GM18519 (cell line): ENCODE measurements at regions not wholly inside any gene's neighbourhood (a gene's known extent, or its start where the extent isn't known, plus 50 kb on each side); places are given as distances from the start of the nearest gene placed in this dataset.
A peak's percentile ranks its signal among the peaks of the same experiment; 100 is the strongest.
"Not testable (repeated sequence)": the region's sequence is repeated elsewhere in the genome, so short reads cannot be mapped to it uniquely, and the experiment has no call there.

Source experiments
- ATAC-seq: cut with Tn5 transposase; IDR thresholded peaks from one replicate; pipeline ENCODE4 v1.9.1; 2021; ENCODE audit warnings: mild to moderate bottlenecking, moderate library complexity; ENCODE audit not compliant: unreplicated experiment, low FRiP score

DNA sequence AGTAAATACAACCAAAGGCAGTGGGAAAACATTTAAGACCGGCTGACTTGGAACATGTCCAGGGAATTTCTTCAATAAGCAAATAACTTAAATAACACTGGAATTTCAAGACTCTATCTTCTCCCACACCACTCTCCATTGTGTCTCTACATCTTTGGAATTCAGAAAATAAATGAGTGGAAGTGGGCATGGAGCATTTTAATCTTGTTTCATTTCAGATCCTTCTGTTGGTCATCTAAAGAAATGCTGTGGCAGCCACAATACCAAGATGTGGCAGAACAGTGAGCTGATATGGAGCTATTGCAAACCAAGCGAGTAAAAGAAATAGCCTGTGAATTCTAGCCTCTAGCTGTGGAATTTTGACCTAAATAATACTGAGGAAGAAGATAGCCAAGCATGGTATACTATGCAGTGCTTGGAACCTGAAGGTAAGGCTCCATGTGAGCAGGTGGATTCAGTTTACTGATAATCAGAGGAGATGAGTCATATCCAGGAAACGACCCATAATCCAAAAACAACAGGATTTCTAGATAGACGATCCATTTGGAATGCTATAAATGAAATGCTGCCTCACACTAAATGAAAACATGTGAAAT is 157.1 kb upstream of the SCN7A start:
- ATAC-seq: no peak

DNA sequence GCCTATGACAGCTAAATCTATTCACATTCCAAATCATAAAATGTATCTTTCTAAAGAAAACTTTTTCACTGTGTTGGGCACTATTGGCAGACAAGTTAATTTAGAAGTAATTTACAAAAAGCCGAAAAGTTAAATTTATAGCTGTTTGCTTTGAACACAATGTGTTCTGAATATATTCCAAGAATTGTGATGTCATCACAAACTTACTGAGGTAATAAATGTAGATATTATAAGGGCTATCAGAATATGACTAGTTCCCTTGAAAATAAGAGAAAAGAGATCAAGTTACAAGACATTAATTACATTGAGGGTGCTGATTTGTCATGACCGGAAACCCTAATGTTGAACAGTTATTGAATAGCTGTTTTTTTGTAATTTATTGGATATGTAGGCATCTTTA is 153.9 kb upstream of the SCN7A start:
- ATAC-seq: no peak

DNA sequence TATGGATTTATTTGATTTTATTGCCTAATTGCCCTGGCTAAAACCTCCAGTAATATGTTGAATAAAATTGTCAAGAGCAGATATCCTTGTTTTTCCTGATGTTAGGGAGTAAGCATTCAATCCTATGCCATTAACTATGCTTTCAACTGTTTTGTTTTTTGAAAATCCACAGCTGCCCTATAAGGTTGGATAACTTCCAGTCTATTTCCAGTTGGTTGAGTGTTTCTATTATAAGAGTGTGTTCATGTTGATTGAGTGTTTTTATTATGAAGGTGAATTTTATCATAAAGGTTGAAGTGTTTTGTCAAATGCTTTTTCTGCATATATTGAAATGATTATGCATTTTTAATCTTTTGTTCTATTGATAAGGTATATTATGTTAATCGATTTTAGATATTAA is 149.9 kb upstream of the SCN7A start:
- no peak for ATAC-seq

DNA sequence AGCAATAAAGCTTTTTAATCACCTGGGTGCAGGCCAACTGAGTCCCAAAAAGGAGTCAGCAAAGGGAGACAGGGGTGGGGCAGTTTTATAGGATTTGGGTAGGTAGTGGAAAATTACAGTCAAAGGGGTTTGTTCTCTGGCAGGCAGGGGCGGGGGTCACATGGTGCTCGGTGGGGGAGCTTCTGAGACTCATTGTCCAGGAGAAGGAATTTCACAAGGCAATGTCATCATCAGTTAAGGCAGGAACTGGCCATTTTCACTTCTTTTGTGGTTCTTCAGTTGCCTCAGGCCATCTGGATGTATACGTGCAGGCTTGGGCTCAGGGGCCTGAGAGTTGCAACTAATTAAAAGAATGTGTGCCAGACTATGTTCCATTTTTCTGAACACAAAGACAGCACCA is 147.5 kb upstream of the SCN7A start:
- not testable (repeated sequence) for ATAC-seq

DNA sequence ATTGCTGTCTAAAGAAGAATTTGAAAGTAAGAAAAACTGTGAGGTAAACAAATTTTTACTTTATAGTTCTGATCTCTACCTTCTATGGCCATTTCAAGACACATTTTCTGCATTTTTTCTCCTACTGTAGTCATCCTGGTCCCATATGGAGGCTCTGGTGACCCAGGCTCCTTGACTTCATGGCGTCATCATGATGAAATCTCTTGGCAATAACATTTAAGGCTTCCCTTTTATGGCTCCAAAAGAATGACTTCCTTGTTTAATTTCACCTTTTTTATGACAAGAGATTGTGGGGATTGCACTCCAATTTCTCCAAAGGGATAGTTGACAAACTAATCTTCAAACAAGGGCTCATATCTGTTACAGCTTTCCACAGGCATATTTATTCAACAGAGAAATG is 143.0 kb upstream of the SCN7A start:
- no peak for ATAC-seq

DNA sequence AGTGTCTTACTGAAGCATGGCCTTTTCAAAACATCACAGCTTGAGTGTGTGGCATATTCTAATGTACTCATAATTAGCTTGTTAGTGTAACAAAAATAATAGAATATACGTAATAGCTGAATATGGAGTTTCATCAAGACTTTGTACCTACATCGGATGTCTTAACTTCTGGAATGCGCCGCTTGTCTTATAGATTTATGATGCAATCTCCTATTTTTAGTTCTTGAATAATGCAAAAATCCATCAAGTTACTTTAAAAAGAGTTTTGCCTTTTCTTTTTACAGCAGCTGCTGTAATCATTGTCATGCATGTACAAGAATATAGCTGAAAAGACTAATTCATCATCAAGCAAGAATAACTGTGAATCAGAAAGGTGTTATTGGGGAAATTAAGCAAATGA is 140.7 kb upstream of the SCN7A start:
- ATAC-seq: no peak

DNA sequence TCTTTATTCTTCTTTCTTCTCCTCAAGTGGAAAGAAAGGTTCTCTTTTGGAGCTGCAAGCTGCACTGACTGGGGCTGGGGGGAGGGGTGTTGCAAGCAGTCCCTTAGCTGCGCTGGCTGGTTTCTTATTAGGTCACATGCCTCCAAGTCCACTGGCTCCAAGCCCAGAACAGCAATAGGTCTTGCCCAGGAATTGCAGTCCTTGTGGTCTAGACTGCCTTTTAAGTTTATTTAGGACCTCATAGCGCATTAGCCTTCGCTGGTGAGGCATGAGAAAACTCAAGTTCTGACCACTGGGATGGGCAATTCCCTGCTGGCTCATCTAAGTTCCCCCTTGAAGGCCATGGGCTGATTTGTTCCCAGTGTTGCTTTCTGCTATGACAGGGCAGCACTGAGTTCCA is 138.6 kb upstream of the SCN7A start:
- ATAC-seq: no peak

DNA sequence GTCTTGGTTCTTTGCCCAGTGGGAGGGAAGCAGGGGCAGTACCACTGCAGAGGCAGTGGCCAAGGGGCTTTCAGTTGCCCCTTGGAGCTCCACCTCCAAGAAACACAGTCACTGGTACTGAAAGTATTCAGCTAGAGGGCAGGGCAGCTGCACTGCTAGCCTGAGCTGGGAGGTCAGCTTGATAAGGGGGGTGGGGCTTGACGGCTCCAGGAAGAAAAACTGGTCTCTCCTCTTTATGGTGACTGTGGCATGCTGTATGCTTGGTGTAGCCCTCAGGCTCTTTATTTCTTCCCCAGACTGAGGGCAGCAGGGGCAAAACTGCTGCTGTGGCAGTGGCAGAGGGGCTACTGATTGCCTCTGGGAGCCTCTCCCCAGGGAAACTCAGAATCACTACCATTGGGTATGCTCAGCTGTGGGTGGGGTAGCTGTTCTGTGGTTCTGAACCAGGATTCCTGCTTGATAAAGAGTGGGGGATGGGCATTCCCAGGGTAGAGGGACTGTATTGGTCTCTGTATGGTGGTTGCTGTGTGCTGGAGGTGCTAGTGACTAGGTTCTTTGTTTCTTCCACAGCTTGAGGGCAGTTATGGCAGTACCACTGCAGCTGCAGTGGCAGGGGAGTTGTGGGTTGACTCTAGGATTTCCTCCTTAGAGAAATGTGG is 134.6 kb upstream of the SCN7A start:
- no peak for ATAC-seq

DNA sequence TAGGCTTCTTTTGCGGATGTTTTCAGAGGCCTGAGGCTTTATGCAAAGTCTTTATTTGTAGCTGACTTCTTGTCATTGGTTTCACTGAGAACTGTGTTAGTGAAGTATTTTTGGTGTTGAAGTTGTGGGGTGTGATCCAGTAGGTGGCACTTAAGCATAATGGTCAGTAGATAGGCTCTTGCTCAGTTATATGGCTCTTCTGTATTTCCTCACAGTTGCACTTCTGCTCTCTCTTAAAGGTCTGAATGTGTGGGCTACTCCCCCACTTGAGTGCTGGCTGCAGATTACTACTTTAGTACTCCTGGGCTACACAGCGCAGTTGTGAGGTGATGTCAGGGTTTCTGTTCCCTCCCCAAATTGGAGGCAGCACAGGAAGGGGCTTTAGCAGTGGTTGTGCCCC is 133.8 kb upstream of the SCN7A start:
- ATAC-seq: peak; percentile 81

DNA sequence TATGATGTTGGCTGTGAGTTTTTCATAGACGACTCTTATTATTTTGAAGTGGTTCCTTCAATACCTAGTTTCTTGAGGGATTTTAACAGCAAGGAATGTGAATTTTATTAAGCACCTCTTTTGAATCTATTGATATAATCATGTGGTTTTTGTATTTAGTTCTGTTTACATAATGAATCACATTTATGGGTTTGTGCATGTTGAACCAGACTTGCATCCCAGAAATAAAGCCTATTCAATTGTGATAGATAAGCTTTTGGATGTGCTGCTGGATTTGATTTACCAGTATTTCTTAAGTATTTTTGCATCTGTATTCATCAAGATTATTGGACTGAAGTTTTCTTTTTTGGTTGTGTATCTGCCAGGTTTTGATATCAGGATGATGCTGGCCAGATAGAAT is 131.6 kb upstream of the SCN7A start:
- ATAC-seq: no peak

DNA sequence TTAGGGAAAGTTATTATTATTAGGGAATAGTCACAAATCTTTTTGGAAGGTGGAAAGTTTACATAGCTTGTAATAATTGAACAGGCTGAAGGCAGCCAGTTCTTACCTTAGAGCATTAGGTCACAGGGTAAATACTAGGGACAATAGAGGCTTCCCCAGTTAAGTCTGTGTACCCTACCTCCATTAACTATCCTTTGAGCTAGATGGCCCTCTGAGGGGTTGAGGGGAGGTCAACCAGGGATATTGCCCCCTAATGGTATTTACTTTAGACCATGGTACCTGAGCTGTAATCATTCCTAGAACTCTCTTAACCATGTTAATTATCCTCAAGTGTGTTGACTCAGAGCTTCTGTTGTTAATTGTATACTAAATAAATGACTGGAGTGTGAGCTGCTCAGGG is 120.5 kb upstream of the SCN7A start:
- ATAC-seq: no peak

DNA sequence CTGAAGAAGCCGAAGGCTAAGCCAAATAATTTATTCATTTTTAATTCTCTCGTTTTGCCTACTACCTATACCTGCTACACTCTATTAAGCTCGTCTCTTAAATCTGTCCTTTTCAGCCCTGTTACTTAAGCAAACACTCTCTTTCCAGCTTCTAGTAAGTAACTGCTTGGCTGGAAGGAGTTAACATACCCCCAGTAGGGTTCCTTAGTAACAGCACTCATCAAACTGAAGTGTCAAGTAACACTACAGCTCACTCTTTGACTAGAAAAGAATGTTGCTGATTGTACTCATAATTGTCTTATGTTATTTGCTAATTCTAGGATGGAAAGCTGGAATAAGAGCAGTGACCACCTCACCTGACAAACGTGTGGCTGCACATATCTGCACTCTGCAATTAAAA is 120.0 kb upstream of the SCN7A start:
- ATAC-seq: no peak

DNA sequence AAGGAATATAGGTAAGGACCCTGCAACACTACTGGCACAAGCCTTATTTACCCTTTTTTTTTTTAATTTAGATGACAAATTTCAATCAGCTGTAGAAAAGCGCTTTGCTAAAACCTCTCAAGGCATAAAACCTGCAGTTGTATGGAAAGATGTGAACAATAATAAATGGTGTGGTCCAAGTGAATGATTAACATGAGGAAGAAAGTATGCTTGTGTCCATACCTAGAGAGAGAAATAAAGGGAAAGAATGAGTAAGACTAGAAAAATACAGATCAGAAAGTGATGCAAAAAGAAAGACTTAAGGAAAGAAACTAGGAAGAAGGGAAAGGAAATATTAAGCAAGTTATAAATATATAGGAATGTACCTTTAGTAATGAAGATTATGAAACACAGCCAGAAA is 119.2 kb upstream of the SCN7A start:
- no peak for ATAC-seq

DNA sequence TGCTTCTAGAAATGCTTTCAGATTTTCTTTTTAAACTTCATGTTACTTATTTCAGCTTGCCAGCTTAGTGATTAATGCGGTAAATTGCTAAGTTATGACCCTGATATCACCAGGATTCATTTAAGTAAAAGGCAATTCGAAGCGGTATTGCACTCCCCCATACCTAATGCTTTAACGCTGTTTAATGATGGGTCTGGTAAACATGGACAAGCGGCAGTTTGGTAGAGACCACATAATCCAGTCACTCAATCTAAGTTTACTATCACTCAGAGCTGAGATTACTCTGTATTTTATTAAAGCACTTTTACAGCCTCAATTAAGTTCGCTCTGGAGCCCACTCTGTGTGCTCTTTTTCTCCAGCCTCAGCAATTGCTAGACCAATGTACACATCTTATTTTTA is 118.2 kb upstream of the SCN7A start:
- no peak for ATAC-seq

DNA sequence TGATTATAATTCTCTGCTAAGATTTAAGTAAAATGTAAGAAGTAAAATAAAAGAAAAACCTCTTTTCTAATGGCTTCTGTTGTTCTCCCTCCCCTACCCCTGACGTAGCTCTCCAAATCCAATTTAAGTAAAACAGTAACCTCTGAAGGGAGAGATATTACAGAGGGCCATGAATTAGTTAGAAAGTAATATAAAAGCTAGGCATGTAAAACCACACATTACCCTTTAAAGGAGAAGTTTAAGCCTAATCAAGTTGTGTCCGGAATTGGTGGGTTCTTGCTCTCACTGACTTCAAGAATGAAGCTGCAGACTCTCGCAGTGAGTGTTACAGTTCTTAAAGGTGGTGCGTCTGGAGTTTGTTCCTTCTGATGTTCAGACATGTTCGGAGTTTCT is 116.9 kb upstream of the SCN7A start:
- no peak for ATAC-seq

DNA sequence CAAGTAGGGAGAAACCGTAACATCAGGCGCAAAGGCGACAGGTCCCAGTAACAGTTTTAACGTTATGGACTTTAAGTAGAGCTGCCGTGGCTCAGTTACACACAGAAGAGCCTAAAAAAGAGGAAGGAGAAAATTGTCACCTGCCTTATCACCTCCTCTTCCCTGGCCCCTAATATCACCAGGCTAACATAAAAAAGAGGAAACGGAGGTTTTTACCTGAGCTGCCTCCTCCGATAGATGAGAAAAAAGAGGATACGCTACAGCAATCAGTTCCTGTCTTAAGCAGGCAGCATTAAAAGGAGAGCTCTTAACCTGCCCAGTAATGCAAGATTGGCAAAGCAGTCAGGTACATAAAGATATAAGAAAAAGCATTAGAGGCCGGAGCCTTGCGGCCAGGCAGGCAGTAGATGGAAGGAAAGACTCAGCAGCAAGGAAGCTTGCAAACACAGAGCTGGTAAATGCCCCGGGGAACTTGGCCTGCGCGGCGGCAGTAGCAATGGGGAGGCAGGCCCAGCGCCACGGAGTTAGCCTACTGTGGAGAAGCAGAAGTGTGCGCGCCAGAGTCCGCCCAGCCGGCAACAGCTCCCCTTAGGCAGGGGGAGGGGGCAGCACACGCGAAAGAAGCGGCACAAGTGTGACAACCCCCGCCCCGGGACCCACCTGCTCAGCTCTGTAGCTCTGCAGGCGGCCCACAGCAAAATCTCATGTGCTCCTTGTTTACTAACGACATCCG is 116.3 kb upstream of the SCN7A start:
- ATAC-seq: no peak

DNA sequence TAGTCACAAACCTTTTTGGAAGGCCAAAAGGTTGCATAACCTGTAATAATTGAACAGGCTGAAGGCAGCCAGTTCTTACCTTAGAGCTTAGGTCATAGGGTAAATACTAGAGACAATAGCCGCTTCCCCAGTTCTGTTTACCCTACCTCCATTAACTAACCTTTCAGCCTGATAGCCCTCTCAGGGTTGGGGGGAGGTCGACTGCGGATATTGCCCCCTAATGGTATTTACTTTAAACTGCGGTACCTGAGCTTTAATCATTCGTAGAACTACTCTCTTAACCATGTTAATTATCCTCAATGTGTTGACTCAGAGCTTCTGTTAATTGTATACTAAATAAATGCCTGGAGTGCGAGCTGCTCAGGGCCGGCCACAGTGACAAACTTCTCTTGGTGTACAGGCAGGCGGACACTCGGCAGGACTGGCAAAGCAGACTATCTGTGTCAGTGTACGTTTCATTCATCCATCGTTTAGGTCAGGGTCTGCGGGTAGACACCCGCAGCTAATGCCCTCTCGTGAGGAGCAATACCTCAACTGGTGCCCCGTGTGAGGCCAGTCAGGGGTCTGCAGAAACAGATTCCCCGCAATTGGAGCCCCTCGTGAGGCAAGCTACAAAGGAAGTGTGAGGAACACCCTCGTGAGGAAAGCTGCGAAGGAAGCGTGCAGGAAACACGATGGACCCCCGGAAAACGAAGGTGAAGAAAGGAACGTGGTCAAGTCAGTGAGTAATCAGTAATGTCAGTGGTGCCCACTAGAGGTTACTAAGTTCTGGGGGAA is 115.3 kb upstream of the SCN7A start:
- ATAC-seq: no peak

DNA sequence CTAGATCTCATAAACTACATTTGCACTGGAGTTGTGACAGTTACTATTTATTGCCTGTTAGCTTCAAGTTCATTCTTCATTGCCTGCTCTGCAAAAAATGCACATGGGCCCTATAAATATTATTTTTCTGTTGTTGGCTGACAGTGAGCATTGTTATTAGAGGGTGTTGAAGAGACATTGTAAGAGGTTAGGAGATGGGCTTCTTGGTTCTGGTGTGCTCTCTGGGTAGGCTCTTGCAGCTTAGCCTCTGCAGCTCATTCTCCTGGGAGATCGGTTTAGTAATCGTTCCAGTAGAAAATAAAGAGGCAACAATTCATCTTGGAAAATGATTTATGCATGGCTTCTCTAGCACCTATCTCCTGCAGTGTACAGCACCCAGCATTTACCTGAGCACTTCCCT is 113.8 kb upstream of the SCN7A start:
- ATAC-seq: no peak

DNA sequence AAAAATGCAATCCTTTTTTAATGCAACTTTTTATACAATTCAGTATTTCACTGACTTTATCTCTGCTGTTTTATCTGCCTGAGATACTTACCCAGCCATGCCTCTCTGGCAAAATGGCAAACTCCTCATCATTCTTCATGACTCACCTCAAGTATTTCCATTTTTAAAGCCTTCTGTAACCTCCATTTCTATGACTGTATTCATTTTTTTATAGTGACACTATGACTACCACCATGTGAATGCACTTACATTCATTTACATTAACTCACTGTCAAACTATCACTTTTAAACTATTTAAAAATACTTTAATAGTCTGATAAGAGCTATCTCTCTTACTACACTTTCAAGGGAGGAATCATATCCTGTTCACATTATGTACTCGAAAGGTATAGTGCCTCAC is 99.4 kb upstream of the SCN7A start:
- no peak for ATAC-seq

DNA sequence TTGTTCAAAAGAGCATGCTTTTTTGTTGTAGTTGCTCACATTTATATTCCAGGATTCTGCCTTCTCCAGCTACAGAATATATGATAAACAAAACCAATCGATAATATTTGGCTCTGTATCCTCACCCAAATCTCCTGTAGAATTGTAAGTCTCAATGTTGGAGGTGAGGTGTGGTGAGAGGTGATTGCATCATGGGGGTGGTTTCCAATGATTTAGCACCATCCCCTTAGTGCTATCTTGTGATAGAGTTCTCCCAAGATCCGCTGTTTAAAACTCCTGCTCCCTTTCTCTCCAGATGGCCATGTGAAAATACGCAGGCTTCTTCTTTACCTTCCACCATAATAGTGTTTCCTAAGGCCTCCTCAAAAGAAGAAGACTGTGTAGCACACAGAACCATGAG is 98.7 kb upstream of the SCN7A start:
- no peak for ATAC-seq

DNA sequence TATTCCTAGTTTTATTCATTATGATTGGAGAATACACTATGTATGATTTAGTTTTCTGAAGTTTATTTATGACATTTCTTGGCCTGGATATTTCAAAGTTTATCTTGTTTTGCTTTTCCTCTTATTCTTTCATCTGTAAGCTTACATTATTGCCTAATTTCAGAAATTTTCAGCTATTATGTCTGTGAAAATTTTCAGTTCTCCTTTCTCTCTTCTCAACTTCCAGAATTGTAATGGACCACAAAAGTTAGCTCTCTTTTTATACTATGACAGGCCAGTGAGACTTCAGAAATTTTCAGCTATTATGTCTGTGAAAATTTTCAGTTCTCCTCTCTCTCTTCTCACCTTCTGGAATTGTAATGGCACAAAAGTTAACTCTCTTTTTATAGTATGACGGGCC is 97.2 kb upstream of the SCN7A start:
- ATAC-seq: no peak
